ENCODE measurements at regions not wholly inside any gene's neighbourhood (a gene's known extent, or its start where the extent isn't known, plus 50 kb on each side); places are given as distances from the start of the nearest gene placed in this dataset.

DNA sequence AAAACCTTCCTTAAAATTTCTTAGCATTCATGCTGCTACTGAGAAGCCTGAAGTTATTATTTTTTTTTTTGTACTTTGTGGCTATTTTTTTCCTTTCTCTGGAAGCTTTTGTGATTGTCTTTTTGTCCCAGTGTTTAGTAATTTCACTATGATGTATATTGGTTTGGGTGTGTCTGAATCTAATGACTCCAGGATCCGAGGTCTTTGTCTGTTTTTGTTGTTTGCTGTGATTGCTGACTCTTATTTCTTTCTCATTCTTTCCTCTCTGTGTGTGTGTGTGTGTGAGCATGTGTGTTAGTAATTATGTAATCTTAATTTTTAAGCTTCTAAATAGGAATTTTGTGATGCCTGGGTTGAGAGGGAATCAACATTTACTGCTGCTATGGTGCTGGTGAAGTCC is 152.0 kb downstream of the RAP2B start:
- TF ChIP-seq, protein P1, sequence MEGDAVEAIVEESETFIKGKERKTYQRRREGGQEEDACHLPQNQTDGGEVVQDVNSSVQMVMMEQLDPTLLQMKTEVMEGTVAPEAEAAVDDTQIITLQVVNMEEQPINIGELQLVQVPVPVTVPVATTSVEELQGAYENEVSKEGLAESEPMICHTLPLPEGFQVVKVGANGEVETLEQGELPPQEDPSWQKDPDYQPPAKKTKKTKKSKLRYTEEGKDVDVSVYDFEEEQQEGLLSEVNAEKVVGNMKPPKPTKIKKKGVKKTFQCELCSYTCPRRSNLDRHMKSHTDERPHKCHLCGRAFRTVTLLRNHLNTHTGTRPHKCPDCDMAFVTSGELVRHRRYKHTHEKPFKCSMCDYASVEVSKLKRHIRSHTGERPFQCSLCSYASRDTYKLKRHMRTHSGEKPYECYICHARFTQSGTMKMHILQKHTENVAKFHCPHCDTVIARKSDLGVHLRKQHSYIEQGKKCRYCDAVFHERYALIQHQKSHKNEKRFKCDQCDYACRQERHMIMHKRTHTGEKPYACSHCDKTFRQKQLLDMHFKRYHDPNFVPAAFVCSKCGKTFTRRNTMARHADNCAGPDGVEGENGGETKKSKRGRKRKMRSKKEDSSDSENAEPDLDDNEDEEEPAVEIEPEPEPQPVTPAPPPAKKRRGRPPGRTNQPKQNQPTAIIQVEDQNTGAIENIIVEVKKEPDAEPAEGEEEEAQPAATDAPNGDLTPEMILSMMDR (IDR thresholded peaks at IDR 0.05), result no peak

DNA sequence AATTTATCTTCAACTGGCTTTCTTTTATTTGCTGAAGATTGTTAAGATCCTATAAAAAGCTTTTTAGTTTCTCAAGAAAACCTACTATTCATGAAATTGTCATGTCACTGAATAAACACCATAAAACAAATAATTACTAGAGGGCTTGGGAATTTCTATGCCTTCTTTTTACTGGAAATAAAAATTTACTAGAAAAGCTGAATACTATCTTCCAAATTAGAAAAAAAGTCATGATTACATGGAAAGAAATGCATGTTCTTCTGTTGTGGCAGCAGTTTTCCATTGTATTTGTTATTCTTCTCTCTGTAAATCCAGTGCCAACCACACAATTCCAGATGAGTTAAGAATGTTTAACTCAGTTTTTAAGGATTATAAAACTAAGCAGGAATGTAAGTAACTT is 153.8 kb downstream of the RAP2B start:
- TF ChIP-seq, protein P1 (IDR thresholded peaks at IDR 0.05), result no peak

DNA sequence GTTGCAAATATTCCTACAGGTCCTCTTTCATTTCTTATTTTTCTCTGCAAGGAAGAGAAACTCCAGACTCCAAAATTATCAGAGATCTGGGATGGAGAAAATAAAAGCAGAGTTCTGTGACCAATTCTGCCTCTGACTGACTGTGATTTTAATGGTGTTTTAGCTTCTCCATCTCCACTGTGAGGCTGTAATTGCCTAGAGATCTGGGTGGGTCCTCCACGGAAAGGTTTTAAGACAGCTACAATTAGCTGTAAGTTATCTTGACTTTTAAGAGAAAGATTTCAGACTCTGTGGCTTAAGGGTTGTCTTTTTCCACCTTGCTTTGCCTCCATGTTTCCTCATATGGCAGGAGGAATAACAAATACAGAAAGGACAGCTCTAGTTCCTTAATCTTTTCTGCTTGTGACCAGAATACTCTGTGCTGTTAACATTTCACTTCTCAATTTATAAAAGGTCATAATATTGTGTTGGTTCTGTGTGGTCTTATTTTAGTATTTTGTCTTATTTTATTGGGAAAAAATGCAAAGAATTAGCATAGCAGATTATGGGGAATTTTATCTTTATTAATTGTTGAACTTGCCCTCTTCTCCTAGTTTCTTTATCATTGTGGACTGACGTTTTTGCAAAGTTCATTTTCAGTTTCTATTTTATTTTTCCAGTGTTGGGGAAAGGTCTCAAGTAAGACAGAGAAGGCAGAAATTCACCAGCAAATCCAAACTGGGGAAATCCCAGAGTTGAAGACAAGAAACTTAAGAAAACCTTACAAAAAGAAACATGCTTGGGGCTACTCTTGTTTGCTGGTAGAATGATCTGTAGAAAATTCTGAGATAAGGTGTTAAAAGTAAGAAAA is 157.9 kb downstream of the RAP2B start:
- TF ChIP-seq, protein P1 (IDR thresholded peaks at IDR 0.05), result no peak

DNA sequence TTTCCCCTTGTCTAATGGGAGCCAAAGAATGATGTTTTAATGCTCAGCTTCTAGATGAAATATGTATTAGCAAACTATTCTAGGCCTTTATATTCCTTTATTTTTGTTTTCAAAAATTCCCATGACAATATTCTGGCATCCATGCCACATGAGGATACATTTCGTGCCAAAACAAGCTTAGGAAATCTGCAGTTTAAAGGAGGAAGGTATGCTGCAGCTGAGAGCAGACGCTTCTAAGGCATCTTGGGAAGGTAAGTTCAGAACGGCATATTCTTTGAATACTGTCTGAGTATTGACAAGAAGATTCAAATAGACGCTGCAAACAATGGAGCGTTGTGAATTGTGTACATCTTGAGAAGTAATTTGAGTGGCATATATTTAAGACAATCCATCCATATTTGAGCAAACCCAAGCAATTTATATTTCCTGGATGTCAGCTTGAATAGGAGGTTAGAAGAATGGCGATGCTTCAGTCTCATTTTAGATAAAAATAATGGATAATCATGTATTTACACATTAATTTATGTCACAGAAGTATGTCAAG is 158.6 kb downstream of the RAP2B start:
- TF ChIP-seq, protein P1 (IDR thresholded peaks at IDR 0.05), result no peak

DNA sequence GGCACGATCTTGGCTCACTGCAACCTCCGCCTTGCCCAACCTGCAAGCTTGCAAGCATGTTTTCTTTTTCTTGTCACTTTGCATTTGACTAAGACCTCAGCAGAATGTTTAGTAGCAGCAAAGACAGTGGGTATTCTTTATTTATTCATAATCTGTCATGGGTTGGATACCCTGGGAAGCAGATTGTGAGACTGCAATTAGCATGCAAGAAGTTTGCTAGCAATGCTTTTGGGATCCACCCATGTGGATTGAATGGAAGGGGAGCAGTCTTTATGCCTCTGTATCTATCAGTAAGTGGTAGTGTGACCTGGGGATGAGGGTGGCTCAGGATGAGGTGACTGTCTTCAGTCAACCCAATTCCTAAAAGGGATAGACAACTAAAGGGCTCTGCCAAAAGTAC is 166.7 kb downstream of the RAP2B start:
- TF ChIP-seq, protein P1 (IDR thresholded peaks at IDR 0.05), result no peak

DNA sequence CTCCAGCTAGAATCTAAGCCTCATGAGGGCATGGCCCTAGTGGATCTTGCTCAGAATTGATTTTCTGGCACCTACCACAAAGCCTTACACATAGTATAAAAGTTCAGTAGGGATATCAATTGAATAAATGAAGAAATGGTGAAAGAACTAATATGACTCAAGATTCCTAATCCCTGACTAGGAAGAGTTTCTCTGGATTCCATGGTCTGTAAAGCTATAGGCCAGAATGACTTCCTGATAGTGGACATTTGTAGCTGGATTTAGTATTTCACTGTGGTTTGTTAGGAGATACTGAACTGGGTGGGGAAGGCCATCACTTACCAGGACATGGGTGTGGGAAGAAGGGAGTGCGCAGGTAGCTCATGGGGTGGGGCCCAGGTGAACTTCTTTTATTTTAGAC is 168.9 kb downstream of the RAP2B start:
- TF ChIP-seq, protein P1 (IDR thresholded peaks at IDR 0.05), result no peak

DNA sequence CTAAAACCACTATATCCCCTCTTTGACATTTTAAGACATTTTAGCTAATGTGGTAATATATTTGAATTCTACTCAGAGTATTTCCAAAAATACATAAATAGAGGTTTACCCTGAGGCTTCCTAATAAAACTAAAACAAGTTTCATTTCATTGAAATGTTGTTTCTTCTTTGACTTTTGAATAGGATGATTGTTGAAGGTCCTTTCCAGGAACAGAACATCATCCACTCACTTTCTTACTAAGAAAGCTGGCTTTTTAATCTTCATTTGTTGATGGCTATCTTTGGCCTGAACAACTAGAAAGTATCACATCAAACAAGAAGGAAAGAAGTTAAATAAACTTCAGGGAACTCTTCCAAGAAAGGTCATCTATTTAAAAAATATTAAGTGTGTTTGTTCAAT is 169.7 kb downstream of the RAP2B start:
- TF ChIP-seq, protein P1 (IDR thresholded peaks at IDR 0.05), result no peak

All from LNCAP (cell line).